Daoy (cell line): ENCODE measurements at regions not wholly inside any gene's neighbourhood (a gene's known extent, or its start where the extent isn't known, plus 50 kb on each side); places are given as distances from the start of the nearest gene placed in this dataset.
"Not testable (repeated sequence)": the region's sequence is repeated elsewhere in the genome, so short reads cannot be mapped to it uniquely, and the experiment has no call there.

ENCODE experiments used
- DNase-seq: peaks from one replicate; pipeline ENCODE4 v3.0.0-alpha.2; 2015; ENCODE audit warnings: low read depth

DNA sequence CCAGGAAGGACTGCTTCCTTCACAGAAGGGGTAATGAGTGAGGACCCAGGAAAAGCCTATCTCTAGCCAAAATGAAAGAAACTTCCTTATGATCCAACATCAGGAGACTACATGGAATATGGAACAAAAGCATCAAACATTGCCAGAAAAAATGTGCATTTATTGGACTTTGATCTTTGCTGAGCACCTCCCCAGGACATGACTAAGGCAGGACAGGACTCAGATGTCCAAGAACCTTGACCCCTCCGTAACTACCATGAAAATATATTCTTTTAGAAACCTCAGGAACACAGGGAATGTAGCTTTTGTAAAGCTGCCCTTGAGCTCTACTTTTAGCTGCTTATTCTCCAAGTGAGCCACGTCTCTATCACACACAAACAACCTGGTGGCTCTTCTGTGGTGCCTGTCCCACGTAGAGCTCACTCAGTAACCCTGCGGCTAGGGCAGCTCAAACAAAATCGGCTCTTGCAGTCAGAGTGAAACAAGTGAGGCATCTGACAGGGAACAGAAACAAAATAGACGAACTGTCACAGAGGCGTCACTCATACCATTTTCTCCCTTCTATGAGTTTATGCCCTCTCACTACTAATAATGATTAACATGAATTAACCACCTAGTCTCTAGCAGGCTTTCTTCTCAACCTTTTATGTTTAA lies 471.5 kb upstream of the API5 start:
- no peak for DNase-seq

DNA sequence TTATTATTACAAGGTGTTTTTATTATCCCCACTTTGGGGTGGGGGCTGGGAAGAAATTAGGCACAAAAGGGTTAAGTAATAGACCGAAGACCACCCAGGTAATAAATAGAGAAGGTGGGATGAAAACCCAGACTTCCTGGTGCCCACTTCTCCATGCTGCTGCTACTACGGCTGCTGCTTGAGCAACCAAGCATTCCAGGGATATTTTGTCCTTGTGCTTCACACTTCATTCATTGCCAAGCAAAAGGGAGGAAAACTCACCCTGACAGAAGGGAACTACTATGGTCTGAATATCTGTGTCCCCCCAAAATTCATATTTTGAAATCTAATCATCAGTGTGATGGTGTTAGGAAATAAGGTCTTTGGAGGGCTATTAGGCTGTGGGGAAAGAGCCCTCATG lies 470.9 kb upstream of the API5 start:
- no peak for DNase-seq

DNA sequence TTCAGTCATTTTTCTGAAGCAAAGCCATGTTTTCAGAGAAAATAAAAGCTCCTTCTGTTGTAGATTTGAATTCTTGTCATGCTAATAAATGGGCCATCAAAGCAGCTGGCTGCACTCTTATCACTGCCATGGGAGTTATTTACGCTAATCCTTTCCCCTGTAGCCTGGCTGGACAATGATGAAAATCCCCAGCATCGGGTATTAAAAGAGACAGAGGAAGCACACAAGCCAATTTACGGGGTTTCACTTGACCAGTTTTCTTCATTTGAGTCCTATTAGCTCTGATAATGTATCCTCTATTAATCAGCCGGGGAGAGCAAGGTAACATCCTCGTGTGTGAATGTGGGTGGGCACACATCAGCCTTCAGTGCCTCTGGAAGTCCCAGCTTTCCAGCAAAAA lies 470.2 kb upstream of the API5 start:
- no peak for DNase-seq

DNA sequence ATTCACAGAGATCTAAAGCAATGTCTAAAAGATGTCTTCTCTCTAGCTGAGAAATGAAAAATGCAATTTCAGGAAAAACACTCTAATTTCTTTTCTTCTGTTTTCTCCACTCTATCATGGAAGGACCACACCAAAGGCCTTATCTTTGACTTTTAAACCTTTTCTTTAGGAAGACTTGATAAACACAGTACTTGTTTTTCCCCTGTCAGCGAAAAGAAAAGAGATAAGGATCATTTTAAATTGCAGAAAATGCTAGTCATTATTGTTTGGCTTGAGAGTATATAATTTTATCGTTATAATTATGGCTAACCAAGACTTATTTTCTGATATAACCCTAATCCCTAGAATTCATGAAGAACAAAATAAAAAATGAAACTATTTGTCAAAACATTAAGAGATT lies 462.4 kb upstream of the API5 start:
- no peak for DNase-seq

DNA sequence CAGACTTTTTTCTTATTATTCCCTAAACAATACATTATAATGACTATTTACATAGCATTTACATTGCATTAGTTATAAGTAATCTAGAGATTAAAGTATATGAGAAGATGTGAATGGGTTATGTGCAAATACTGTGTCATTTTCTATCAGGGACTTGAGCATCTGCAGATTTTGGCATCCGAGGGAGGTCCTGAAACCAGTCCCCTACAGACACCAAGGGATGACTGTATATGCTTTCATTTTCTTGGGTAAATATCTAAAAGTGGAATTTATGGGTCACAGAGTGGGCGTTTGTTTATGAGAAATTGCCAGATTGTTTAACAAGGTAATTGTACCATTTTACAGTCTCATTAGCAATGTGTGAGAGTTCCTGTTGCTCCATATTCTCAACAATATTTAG lies 454.5 kb upstream of the API5 start:
- DNase-seq: no peak

DNA sequence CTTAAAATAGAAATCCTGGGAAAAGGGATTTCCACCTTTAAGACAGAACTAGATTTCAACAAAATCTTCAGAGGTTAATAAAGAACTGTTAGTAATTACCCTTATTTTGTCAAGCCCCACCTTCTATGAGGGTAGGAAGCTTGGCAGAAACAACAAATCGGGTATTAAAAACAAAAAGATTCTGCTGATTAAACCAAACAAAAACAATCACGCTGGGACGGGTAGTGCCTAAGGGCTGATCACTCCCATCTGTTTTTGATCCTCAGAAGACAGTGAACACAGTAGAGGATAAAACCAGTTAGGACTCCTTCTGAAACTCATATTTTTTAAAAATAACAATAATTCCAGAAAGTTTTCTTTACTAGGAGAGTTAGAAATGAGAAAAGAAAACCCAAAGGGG lies 441.3 kb upstream of the API5 start:
- no peak for DNase-seq

DNA sequence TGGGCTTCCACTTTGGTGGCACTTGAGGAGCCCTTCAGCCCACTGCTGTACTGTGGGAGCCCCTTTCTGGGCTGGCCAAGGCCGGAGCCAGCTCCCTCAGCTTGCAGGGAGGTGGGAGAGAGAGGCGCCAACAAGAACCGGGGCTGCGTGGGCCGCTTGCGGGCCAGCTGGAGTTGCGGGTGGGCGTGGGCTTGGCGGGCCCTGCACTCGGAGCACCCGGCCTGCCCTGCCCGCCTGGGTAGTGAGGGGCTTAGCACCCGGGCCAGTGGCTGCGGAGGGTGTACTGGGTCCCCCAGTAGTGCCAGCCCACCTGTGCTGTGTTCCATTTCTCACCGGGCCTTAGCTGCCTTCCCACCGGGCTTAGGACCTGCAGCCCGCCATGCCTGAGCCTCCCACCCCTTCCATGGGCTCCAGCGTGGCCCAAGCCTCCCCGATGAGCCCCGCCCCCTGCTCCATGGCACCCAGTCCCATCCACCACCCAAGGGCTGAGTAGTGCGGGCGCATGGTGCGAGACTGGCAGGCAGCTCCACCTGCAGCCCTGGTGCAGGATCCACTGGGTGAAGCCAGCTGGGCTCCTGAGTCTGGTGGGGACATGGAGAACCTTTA lies 437.9 kb upstream of the API5 start:
- DNase-seq: not testable (repeated sequence)

DNA sequence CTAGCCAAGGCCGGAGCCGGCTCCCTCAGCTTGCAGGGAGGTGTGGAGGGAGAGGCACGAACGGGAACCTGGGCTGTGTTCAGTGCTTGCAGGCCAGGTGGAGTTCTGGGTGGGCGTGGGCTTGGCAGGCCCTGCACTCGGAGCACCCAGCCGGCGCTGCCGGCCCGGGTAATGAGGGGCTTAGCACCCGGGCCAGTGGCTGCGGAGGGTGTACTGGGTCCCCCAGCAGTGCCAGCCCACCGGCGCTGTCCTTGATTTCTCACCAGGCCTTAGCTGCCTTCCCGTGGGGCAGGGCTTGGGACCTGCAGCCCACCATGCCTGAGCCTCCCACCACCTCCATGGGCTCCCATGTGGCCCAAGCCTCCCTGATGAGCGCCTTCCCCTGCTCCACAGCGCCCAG lies 430.5 kb upstream of the API5 start:
- DNase-seq: not testable (repeated sequence)

DNA sequence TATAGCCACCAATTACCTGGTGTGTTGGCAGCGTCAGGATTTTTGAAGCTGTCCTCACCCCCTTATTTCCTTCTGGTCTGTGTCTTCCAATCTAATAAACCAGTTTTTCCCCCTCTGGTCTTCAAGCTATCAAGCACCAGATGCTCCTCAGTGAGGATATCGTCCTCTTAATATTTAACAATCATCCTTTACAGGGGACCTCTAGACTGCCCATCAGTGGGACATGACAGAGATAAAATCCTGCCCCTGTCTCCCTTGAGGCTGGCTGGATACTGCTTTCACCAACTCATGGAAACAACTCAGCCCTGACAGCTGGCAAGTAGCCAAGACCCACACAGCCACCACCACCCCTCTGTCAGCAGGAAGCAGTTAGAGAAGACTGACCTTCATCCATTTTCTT lies 421.0 kb upstream of the API5 start:
- no peak for DNase-seq

DNA sequence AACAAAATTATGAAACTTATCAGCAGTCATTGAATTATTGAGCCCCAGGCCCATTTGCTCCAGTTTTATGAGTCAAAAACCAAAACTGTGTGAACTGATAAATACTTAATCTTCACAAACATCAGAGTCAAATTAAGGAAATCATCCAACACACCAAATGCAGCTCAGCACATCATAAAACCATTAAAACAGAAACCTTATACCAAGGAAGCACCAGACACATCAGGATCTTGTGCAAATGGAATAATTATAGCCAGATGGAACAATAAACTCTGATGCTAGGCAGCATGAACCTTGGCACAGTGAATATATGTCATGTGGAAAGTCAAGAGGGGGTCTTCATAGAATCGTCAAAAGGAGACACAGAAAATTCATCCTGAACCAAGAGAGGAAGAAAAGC lies 410.7 kb upstream of the API5 start:
- no peak for DNase-seq

DNA sequence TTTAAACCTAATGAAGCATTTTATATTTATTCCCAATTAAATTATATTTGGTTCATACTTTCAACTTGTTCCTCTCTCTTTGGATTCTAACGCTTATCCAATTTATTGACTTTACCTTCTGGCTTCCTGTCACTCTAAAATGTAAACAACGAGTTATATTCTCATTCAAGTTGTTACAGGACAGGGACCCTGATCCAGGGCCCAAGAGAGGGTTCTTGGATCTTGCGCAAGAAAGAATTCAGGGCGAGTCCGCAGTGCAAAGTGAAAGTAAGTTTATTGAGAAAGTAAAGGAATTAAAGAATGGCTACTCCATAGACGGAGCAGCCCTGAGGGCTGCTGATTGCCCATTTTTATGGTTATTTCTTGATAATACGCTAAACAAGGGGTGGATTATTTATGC lies 405.6 kb upstream of the API5 start:
- DNase-seq: no peak

DNA sequence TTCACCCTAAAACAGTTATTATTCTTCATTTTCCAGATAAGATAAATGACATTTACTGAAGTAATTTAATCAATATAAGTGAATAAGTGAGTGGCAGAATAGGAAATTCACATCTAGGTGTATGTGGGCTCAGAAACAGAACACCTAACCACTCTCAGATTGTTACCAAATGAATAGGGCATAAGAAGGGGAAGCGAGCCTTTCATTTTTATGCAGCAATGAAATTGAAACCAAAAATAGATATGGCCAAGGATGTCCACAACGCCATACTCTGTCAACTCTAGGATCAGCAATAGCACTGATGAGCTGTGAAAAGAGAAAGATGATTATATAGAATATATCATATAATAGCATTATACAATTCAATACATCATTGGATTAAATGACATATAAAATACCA lies 398.1 kb upstream of the API5 start:
- DNase-seq: no peak

DNA sequence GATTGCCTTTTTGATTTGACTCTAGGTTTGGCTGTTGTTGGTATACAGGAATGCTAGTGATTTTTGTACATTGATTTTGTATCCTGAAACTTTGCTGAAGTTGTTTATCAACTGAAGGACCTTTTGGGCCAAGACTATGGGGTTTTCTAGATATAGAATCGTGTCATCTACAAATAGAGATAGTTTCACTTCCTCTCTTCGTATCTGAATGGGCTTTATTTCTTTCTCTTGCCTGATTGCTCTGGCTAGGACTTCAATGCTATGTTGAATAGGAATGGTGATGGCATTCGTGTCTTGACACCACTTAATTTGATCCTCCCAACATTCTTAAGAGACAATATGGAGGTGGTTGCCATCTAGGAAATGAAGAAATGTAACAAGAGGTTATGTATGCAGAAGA lies 388.1 kb upstream of the API5 start:
- no peak for DNase-seq

DNA sequence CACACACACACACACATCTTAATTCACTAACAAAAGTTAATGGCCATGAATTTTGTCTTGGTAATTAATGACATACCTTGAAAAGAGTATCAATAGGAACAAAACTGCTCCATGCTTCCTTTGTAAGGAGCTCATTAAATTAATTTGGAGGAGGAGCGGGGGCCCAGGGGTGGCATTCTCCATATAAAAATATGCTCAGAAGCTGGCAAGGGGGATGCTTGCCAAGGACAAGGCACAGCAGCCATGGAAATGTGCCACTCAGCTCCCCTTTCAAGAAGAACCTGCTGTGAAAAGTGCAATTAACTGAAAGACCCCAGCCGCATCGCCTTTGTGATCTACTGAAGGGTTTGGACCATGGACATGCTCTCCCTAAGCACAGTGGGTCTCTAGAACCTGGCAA lies 385.9 kb upstream of the API5 start:
- DNase-seq: no peak

DNA sequence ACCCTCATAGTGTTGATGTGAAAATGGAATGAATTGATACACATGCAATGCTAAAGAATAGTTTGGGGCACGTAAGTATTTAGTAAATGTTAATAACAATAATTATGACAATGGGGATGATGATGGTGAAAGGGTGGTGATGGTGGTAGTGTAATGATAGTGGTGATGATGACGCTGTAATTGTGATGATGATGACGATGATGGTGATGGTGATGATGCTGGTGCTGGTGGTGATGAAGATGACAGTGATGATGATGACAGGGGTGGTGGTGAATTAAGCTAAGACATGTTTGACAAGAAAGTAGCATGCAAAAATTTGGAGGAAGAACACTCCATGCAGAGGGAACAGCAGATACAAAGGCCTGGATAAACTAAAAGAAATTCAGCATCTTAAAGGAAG lies 364.4 kb upstream of the API5 start:
- DNase-seq: no peak

DNA sequence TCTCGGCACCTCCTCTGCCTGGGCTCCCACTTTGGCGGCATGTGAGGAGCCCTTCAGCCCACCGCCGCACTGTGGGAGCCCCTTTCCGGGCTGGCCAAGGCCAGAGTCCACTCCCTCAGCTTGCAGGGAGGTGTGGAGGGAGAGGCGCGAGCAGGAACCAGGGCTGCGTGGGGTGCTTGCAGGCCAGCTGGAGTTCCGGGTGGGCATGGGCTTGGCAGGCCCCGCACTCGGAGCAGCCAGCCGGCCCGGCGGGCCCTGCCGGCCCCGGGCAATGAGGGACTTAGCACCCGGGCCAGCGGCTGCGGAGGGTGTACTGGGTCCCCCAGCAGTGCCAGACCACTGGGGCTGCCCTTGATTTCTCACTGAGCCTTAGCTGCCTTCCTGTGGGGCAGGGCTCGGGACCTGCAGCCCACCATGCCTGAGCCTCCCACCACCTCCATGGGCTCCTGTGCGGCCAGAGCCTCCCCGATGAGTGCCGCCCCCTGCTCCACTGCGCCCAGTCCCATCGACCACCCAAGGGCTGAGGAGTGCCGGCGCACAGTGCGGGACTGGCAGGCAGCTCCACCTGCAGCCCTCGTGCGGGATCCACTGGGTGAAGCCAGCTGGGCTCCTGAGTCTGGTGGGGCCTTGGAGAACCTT lies 361.9 kb upstream of the API5 start:
- DNase-seq: not testable (repeated sequence)

DNA sequence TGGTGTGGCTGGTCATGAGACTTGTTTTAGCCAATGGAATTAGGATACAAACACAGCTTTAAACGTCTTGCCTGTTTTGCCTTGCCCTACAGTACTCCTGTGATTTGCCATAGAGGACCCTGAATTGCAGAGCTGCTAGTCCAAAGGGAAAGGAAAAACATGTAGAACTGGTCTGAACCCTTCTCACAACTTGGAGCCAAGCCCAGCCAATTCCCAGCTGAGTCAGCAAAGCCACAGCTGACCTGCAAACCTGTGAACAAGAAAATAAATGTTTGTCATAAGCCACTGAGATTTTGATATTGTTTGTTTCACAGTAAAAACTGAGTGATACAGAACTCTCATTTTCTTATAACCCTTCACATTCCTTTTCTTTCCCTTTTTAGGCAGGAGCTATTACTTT lies 360.5 kb upstream of the API5 start:
- no peak for DNase-seq

DNA sequence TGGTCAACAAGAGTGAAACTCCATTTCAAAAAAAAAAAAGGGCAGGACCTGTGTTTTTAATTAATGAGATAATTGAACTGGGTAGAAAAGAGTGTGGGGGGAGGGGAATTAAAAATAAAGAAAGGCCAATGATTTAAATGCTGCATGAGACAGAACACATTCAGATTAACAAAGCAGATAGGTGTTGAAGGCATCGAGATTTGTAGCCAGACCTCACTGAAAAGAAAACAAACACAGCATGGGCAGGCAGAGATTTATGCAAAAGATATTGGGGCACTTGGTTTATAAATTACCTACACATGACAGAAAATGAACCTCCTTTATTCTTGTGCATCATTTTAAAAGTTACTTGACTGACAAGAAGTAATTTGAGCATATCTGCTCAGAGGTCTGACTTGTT lies 354.0 kb upstream of the API5 start:
- DNase-seq: no peak

DNA sequence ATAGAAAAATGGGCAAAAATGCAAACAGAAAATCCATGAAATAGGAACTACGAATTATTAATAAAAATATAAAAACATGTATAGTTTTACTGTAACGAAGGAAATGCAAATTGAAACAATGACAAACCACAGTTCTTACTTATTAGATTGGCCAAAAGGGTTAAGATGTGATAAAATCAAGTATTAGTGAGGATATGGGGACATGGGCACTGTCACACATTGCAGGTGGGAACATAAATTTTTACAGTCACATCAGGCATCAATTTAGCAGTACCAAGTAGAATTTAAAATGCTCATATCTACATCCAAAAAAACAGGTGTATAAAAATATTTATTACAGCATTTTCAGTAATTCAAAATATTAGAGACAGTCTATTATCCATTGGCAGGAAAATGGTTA lies 353.2 kb upstream of the API5 start:
- DNase-seq: no peak

DNA sequence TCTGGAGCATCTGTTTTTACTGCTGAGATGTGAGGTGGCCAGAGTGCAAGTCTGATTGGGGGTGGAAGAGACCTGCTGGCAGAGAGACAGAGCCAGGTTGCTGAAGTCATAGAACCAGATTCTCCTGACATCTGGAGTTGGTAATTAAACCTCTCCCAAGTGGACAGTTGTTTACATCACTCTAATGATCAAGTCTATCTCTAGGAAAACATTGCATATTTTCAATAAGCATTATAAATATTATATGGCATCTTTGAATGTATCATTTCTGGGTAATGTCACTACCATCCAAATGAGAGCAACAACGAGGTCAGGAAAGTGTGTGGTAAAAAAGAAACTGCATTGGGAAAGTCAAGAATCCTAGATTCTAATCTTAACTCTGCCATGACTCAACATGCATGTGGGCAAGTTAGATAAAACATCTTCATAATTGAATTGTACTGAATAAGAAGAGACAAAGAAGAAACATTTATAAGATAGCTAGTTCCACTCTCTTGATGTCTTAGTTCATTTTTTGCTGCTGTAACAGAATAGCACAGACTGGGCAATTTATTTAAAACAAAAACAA lies 351.2 kb upstream of the API5 start:
- no peak for DNase-seq

DNA sequence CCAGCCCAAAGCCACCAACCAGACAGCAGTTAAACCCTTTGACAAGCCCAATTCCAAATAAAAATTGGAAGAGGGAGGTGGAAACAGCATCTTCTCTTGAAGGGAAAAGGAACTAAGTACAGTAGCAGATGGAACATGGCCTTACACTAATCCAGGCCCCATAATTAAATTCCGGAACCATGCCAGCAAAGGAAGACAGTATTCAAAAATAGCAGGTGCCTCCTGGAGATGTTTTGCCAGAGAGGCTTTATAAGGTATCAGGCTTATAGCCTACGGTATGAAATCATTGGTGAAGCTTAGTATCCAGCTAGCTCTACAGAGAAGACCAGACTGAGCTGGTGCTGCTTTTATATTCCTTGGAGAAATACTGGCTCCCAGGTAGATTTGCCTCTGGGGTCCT lies 344.1 kb upstream of the API5 start:
- no peak for DNase-seq

DNA sequence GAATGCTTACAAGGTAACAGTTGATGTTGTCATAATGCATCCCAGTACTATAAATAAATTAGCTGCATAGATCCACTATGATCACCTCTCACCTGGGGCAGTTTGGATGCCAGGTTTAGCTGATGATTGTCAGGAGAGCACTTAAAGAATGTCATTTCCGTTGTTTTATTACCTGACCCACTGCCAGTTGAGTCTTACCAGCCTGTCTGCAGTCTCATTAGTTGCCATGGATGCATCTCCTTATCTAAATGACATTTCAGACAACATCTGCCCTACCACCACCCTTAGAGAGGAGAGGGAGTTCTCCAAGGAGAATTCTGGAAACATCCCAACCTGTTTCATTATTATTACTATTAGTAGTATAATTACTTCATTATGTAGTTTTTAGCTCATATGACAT lies 339.1 kb upstream of the API5 start:
- DNase-seq: no peak

DNA sequence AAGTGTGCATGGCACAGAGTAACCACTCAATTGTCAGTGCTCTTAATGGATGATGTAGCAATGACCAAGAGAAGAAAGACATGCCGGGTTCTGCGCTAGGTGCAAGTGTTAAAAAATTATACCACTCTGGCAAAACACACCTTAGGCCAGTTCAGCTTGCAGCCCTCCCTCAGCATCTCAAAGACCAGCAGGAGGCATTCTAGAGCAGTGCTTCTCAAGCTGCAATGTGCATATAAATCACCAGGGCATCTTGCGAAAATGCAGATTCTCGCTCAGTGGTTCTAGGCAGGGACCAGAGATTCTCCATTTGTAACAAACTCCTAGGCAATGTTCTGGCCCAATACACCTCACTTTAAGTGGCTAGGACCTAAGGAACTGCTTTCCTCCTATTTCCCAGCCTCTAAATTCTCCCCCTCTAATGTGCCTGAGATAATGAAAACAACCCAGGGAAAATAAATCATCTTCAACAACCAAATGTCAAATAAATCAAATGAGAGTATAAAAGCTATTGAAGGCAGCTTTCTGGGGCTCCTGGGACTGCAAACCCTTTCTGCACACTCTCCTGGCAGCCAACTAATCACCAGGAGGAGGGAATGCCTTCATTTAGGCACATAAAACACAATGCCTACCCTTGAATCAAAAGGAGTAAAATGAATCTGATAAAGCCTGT lies 337.2 kb upstream of the API5 start:
- DNase-seq: no peak
